SK-N-SH (cell line): ENCODE measurements at regions not wholly inside any gene's neighbourhood (a gene's known extent, or its start where the extent isn't known, plus 50 kb on each side); places are given as distances from the start of the nearest gene placed in this dataset.

Experiments used
- CTCF ChIA-PET: fragments of 300-600, 350-600 bp; formaldehyde crosslinking; extraction: SDS; loops from one replicate; lab custom pipeline; 2021; lab: Yijun Ruan, JAX
- POLR2A ChIA-PET: fragments of 350-600 bp; sonication (Branson Sonifier 250); formaldehyde crosslinking; extraction: SDS; loops from one replicate; lab custom pipeline; 2020; ENCODE audit warnings: antibody characterized with exemption, inconsistent platforms; lab: Yijun Ruan, JAX
- DNase-seq: peaks from one replicate; pipeline ENCODE4 v3.0.0; 2012
- H2AFZ ChIP-seq: fragments of 200-600 bp; sonication (generic); 2 replicates; pipeline ENCODE4 v1.8.1; 2016; ENCODE audit warnings: antibody characterized with exemption, mild to moderate bottlenecking, low read depth
- H3F3A ChIP-seq: fragments of 200-600 bp; sonication (generic); replicated peaks from 2 replicates; pipeline ENCODE3; 2016; ENCODE audit warnings: antibody characterized with exemption, mild to moderate bottlenecking; ENCODE audit not compliant: insufficient read depth
- H3K27ac ChIP-seq, 2 experiments: fragments of 200-500 bp in 1 of 2; fragments of 200-600 bp in 1 of 2; sonication (Bioruptor generic) in 1 of 2; sonication (generic), shearing (Covaris generic) in 1 of 2; 2 replicates each; pipeline versions ENCODE4 v1.5.1 to v1.6.1; 2014 to 2016; ENCODE audit warnings: low read depth in 2 of 2, inconsistent platforms in 1 of 2, low read length in 1 of 2, mild to moderate bottlenecking in 1 of 2, mixed read lengths in 1 of 2
- H3K27me3 ChIP-seq: fragments of 200-600 bp; sonication (generic), shearing (Covaris generic); 2 replicates; pipeline ENCODE4 v1.6.1; 2016; ENCODE audit warnings: mixed run types; ENCODE audit not compliant: insufficient read depth
- H3K36me3 ChIP-seq, 2 experiments: fragments of 200-500 bp in 1 of 2; fragments of 200-600 bp in 1 of 2; sonication (Bioruptor generic) in 1 of 2; sonication (generic) in 1 of 2; replicated peaks in 1 of 2; 2 replicates each; pipeline versions ENCODE3 to v1.5.1; 2014 to 2016; ENCODE audit warnings: low read length in 1 of 2, mild to moderate bottlenecking in 1 of 2; ENCODE audit not compliant: insufficient read depth in 2 of 2, control insufficient read depth in 1 of 2
- H3K4me1 ChIP-seq, 2 experiments: fragments of 200-500 bp in 1 of 2; fragments of 200-600 bp in 1 of 2; sonication (Bioruptor generic) in 1 of 2; sonication (generic), shearing (Covaris generic) in 1 of 2; 2 replicates each; pipeline versions ENCODE4 v1.5.1 to v1.6.1; 2014 to 2016; ENCODE audit warnings: low read depth in 1 of 2, low read length in 1 of 2, mixed run types in 1 of 2; ENCODE audit not compliant: insufficient read depth in 2 of 2, control insufficient read depth in 1 of 2
- H3K4me2 ChIP-seq: fragments of 200-600 bp; sonication (generic), shearing (Covaris generic); 2 replicates; pipeline ENCODE4 v1.6.1; 2017; ENCODE audit warnings: mixed run types
- H3K4me3 ChIP-seq, 2 experiments: fragments of 200-500 bp in 1 of 2; fragments of 200-600 bp in 1 of 2; sonication (Bioruptor generic) in 1 of 2; sonication (generic), shearing (Covaris generic) in 1 of 2; 2 replicates each; pipeline versions ENCODE4 v1.5.1 to v1.8.1; 2014 to 2016; ENCODE audit warnings: low read depth in 2 of 2, inconsistent platforms in 1 of 2, low read length in 1 of 2, mild to moderate bottlenecking in 1 of 2, mixed read lengths in 1 of 2, moderate library complexity in 1 of 2
- H3K79me2 ChIP-seq: fragments of 200-600 bp; sonication (generic); 2 replicates; pipeline ENCODE4 v1.8.1; 2017; ENCODE audit warnings: mild to moderate bottlenecking; ENCODE audit not compliant: insufficient read depth
- H3K9ac ChIP-seq: fragments of 200-600 bp; sonication (generic); 2 replicates; pipeline ENCODE4 v1.6.1; 2017; ENCODE audit warnings: mixed run types
- H3K9me2 ChIP-seq: fragments of 200-600 bp; sonication (generic); 2 replicates; pipeline ENCODE4 v1.6.1; 2017; ENCODE audit warnings: mixed run types
- H3K9me3 ChIP-seq: fragments of 200-600 bp; sonication (generic); 2 replicates; pipeline ENCODE4 v1.6.1; 2017; ENCODE audit warnings: mixed run types, mild to moderate bottlenecking, moderate library complexity
- H4K20me1 ChIP-seq: fragments of 200-600 bp; sonication (generic); 2 replicates; pipeline ENCODE4 v1.6.1; 2017; ENCODE audit warnings: mild to moderate bottlenecking, mixed run types; ENCODE audit not compliant: insufficient read depth
- CHD2 ChIP-seq: fragments of 150-350 bp; IDR thresholded peaks from 2 replicates; pipeline ENCODE4 v1.6.1; 2018; ENCODE audit warnings: low read length; ENCODE audit not compliant: partially characterized antibody
- CTCF ChIP-seq: fragments of 200-600 bp; sonication (generic); IDR thresholded peaks from 2 replicates; pipeline ENCODE4 v1.6.1; 2017; ENCODE audit warnings: antibody characterized with exemption, mild to moderate bottlenecking, moderate library complexity
- EZH2phosphoT487 ChIP-seq: fragments of 200-600 bp; sonication (generic); IDR thresholded peaks from 2 replicates; pipeline ENCODE4 v1.6.1; 2017; ENCODE audit warnings: low read depth, mixed run types, mild to moderate bottlenecking, antibody characterized with exemption, moderate library complexity, borderline replicate concordance
- FOXJ3 ChIP-seq: sonication (generic); formaldehyde crosslinking; IDR thresholded peaks from 2 replicates; pipeline ENCODE4 v1.5.1; 2020; ENCODE audit warnings: mild to moderate bottlenecking, missing genetic modification reagents
- JUND ChIP-seq: IDR thresholded peaks from 2 replicates; pipeline ENCODE4 v1.4.0; 2012
- MXI1 ChIP-seq: IDR thresholded peaks from 2 replicates; pipeline ENCODE4 v1.6.1; 2012; ENCODE audit warnings: mild to moderate bottlenecking, low read depth, low read length, improper control_type of control experiment
- NRF1 ChIP-seq: IDR thresholded peaks from 2 replicates; pipeline ENCODE4 v1.6.1; 2012; ENCODE audit warnings: low read depth, mild to moderate bottlenecking, low read length
- RFX5 ChIP-seq: IDR thresholded peaks from 2 replicates; pipeline ENCODE4 v1.6.1; 2012; ENCODE audit warnings: mild to moderate bottlenecking, improper control_type of control experiment, low read length
- SMC3 ChIP-seq: IDR thresholded peaks from 2 replicates; pipeline ENCODE4 v1.6.1; 2012; ENCODE audit warnings: low read depth, low read length, improper control_type of control experiment
- TAF1 ChIP-seq: IDR thresholded peaks from 2 replicates; pipeline ENCODE4 v1.6.1; 2012; ENCODE audit warnings: low read depth, mild to moderate bottlenecking, low read length, moderate library complexity, borderline replicate concordance
- USF2 ChIP-seq: fragments of 150-350 bp; IDR thresholded peaks from 2 replicates; pipeline ENCODE4 v1.6.1; 2017; ENCODE audit warnings: antibody characterized with exemption, low read length, low read depth, borderline replicate concordance
- WGBS: methylation state at CpG from one replicate; pipeline ENCODE4 v1.1.6; 2017; ENCODE audit warnings: low lambda C conversion rate; 5-methylcytosine and 5-hydroxymethylcytosine counted together
- TF ChIP-seq, protein P1 (sequence below): IDR thresholded peaks from 2 replicates; pipeline ENCODE4 v1.4.0; 2012; ENCODE audit warnings: low read depth, borderline replicate concordance
- TF ChIP-seq, protein P2 (sequence below): IDR thresholded peaks from 2 replicates; pipeline ENCODE4 v1.4.0; 2012; ENCODE audit warnings: low read depth

DNA sequence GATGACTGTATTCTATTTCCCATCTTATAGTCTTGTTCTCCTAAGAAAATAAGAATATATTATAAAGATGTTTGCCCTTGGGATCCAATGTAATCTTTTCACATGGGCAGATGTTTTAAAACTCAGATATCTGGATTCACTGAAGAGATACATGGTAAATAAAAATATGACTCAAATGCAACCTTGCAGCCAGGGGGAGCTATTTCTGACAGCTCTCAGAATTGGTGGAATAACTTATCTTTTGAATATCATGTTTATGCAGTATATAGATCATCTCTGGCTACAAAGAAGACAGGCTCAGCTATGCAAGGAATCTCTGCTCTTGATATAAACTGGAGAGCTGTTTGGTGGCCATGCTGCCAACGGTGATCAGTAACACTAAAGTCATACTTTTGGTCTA, 274.7 kb downstream of the GLUD2 start:
- POLR2A ChIA-PET = no interaction called here

GRCh38 chrX:121323337-121323736, 275.9 kb downstream of the GLUD2 start:
- Histone ChIP-seq H4K20me1 (no peaks in the 10 kb centered on the region), H3K9me2 (no peaks in the 10 kb centered on the region), H3K79me2 (no peaks in the 10 kb centered on the region), H3K9ac (no peak overlapping the region), H3K4me1 (no peaks in the 10 kb centered on the region), H3K27ac (no peak overlapping the region), H3K27me3 (peaks cover 7% of the 10 kb centered on the region; the same call in 1 of the 2 replicates), H3K4me3 (no peak overlapping the region), H3K36me3 (no peaks in the 10 kb centered on the region), H2AFZ (no peak overlapping the region), H3K9me3 (no peaks in the 10 kb centered on the region), H3K4me2 (no peak overlapping the region), H3F3A (no peaks in the 10 kb centered on the region)
- WGBS = 0% methylated on average over 1 of the region's 1 CpG
- DNase-seq = no peak
- CTCF ChIA-PET = interaction anchor here (1.6 kb wide), 1 partner anchor 14 kb away, joined by 5 read pairs; no protein-coding TSS in a partner anchor
- POLR2A ChIA-PET = no interaction called here
- no peak for TF ChIP-seq MXI1
- TF ChIP-seq, protein P1, sequence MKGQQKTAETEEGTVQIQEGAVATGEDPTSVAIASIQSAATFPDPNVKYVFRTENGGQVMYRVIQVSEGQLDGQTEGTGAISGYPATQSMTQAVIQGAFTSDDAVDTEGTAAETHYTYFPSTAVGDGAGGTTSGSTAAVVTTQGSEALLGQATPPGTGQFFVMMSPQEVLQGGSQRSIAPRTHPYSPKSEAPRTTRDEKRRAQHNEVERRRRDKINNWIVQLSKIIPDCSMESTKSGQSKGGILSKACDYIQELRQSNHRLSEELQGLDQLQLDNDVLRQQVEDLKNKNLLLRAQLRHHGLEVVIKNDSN = no peak
- no peak for TF ChIP-seq JUND
- TF ChIP-seq EZH2phosphoT487 = no peak
- TF ChIP-seq, protein P2, sequence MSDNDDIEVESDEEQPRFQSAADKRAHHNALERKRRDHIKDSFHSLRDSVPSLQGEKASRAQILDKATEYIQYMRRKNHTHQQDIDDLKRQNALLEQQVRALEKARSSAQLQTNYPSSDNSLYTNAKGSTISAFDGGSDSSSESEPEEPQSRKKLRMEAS = no peak
- TF ChIP-seq TAF1 = no peak
- TF ChIP-seq RFX5 = no peak
- TF ChIP-seq SMC3 = no peak
- no peak for TF ChIP-seq USF2
- no peak for TF ChIP-seq CHD2
- TF ChIP-seq FOXJ3 (CRISPR knock-in tag) = no peak
- TF ChIP-seq NRF1 = no peak

More for the DNA sequence above, 274.7 kb downstream of the GLUD2 start:
- no peak for DNase-seq
- no peak overlapping the region for H2AFZ ChIP-seq
- no peak overlapping the region for H3K4me2 ChIP-seq
- TF ChIP-seq CTCF (peak; percentile 49), SMC3 (no peak)
- no peaks in the 10 kb centered on the region for H4K20me1 ChIP-seq
- no peak overlapping the region for H3K9ac ChIP-seq
- CTCF ChIA-PET = interaction anchor here (0.5 to 1.6 kb wide), 4 partner anchors 8 to 850 kb away, joined by 3 to 5 read pairs (median 3); no protein-coding TSS in a partner anchor
- H3K9me2 ChIP-seq = no peaks in the 10 kb centered on the region
- no peak overlapping the region for H3K4me3 ChIP-seq
- H3K9me3 ChIP-seq = no peaks in the 10 kb centered on the region
- no peaks in the 10 kb centered on the region for H3K36me3 ChIP-seq
- H3K27ac ChIP-seq = no peak overlapping the region
- WGBS = 4% methylated on average over 1 of the region's 1 CpG
- no peaks in the 10 kb centered on the region for H3F3A ChIP-seq
- H3K4me1 ChIP-seq = no peaks in the 10 kb centered on the region
- peaks cover 7% of the 10 kb centered on the region; the same call in 1 of the 2 replicates for H3K27me3 ChIP-seq
- H3K79me2 ChIP-seq = no peaks in the 10 kb centered on the region
